ENCODE measurements at regions not wholly inside any gene's neighbourhood (a gene's known extent, or its start where the extent isn't known, plus 50 kb on each side); places are given as distances from the start of the nearest gene placed in this dataset.

DNA sequence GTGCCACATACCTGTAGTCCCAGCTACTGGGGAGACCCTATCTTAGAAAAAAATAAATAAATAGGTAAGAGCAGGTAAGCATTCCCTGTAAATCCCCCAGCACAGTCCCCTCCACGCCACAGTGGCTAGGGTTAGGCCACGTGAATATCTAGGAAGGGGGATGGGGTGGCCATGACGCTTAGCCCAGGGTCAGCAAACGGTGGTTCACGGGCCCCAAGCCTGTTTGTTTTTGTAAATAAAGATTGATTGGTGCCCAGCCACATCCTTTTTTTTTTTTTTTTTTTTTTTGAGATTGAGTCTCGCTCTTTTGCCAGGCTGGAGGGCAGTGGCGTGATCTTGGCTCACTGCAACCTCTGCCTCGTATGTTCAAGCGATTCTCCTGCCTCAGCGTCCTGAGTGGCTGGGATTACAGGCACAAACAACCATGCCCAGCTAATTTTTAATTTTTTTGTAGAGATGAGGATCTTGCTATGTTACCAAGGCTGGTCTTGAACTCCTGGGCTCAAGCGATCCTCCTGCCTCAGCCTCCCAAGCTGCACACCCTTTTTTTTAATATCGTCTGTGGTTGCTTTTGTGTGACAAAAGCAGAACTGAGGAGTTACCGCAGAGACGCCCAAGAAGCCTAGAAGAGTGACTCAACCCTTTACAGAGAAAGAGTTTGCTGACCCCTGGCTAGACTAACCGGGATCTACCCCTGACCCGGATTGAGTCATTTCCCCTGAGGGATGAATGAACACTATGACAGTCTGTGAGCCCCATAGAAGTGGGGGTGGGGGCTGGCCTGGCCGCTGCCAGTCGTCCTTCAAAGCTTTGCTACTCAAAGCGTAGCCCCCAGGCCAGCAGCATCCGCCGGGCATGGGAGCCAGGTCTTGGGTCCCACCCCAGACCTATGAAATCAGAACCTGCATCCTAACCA is 113.7 kb upstream of the NCOR2 start:
- Histone ChIP-seq H3K36me3 (replicated peaks in 1 of 2; ENCODE audit: control insufficient read depth in 1 of 2, insufficient read depth in 2 of 2, low read length in 2 of 2) (no peaks in the 10 kb centered on the region), H3K9me3 (replicated peaks in 1 of 2; ENCODE audit: control insufficient read depth in 1 of 2, insufficient read depth in 1 of 2, low read length in 2 of 2) (no peaks in the 10 kb centered on the region), H3K9ac (ENCODE audit: insufficient read depth, low read length, poor library complexity, severe bottlenecking) (peak overlapping the region; percentile 61), H3K4me1 (ENCODE audit: control insufficient read depth in 1 of 2, insufficient read depth in 2 of 2, low read length in 2 of 2) (peaks cover 73 to 80% of the 10 kb centered on the region in 2 donors), H2AFZ (ENCODE audit: insufficient read depth, low read depth, low read length, poor library complexity, severe bottlenecking) (no peak overlapping the region), H3K4me2 (replicated peaks; ENCODE audit: extremely low read depth, low read length, poor library complexity, severe bottlenecking) (peak overlapping the region; percentile 24), H4K20me1 (ENCODE audit: insufficient read depth, low read length) (no peaks in the 10 kb centered on the region), H3K79me2 (ENCODE audit: insufficient read depth, low read length) (no peaks in the 10 kb centered on the region), H3K27me3 (ENCODE audit: control insufficient read depth in 2 of 2, insufficient read depth in 2 of 2, low read length in 2 of 2) (no peaks in the 10 kb centered on the region), H3K4me3 (replicated peaks in 1 of 3; ENCODE audit: low read depth in 2 of 3, low read length in 3 of 3) (no peak overlapping the region), H3K27ac (ENCODE audit: low read depth in 1 of 2, low read length in 2 of 2) (peak overlapping the region; percentile 60 to 91)
- TF ChIP-seq, protein P1, sequence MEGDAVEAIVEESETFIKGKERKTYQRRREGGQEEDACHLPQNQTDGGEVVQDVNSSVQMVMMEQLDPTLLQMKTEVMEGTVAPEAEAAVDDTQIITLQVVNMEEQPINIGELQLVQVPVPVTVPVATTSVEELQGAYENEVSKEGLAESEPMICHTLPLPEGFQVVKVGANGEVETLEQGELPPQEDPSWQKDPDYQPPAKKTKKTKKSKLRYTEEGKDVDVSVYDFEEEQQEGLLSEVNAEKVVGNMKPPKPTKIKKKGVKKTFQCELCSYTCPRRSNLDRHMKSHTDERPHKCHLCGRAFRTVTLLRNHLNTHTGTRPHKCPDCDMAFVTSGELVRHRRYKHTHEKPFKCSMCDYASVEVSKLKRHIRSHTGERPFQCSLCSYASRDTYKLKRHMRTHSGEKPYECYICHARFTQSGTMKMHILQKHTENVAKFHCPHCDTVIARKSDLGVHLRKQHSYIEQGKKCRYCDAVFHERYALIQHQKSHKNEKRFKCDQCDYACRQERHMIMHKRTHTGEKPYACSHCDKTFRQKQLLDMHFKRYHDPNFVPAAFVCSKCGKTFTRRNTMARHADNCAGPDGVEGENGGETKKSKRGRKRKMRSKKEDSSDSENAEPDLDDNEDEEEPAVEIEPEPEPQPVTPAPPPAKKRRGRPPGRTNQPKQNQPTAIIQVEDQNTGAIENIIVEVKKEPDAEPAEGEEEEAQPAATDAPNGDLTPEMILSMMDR (IDR thresholded peaks at IDR 0.05) = peak; percentile 40
- WGBS (ENCODE audit: insufficient coverage) = 18% methylated on average over 8 of the region's 21 CpGs
- Mint-ChIP-seq H3K27me3 (ENCODE audit: low read depth in 3 of 3) (peaks cover 0 to 9% (median 3%) of the 10 kb centered on the region in 3 donors), H3K36me3 (peaks cover 5 to 12% of the 10 kb centered on the region in 2 donors), H3K4me3 (peak overlapping the region; percentile 60 to 68), H3K27ac (peak overlapping the region; percentile 91 to 98 (median 96)), H3K9me3 (peaks cover 0 to 5% (median 2%) of the 10 kb centered on the region in 7 donors), H3K4me1 (peaks cover 77% of the 10 kb centered on the region)
- DNase-seq = peak; percentile 97 to 99 (median 99)
- intact Hi-C loops (cut with micrococcal nuclease) = loop anchor here (2.0 to 10.0 kb wide), 7 partner anchors 32 to 286 kb away; partner anchors contain the start of gene NCOR2 (in 1 of the 2)

DNA sequence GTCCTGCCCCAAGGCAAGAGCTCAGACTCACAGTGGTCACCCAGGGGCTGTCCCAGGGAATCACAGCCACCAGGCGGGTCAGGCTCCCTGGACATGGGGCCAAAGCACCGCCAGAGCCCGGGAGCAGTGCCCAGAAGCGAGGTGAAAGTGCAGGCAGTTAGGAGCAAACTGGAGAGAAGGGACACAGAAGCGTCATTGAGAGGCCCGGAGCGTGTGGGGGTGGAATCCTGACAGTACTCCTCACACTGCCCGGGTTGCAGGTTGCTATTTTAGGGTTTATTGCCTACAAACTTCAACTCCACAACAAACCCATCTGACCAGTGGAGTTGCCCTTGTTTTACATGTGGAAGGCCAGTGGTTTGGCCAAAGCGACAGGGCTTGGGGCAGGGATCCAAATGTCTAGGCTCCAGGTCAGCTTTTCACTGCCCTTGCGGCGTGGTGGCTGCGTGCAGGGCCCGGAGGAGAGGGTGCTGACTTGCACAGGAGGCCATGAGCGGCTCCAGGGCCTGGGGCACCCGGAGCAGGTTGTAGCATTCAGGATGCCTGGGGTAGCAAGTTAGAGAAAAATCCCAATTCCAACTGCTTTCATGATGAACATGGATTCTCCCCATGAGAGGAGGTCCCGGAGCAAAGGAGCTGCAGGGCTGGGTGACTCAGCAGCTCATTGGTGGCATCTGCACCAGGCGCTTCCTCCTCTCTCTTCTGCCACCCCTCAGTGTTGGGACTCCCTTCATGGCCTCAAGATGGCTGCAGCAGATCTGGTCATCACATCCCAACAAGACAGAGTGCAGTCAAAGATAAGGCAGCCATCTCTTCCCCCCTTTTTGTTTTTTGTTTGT is 112.3 kb upstream of the NCOR2 start:
- intact Hi-C loops (cut with micrococcal nuclease) = loop anchor here (2.0 to 10.0 kb wide), 7 partner anchors 33 to 285 kb away; partner anchors contain the start of gene NCOR2 (in 1 of the 2)
- TF ChIP-seq, protein P1 (IDR thresholded peaks at IDR 0.05) = no peak
- H3K4me2 ChIP-seq (replicated peaks; ENCODE audit: extremely low read depth, low read length, poor library complexity, severe bottlenecking) = no peak overlapping the region
- no peak overlapping the region for H3K27ac ChIP-seq (ENCODE audit: low read depth in 1 of 2, low read length in 2 of 2)
- Mint-ChIP-seq H3K4me1 (peaks cover 75% of the 10 kb centered on the region), H3K27me3 (ENCODE audit: low read depth in 3 of 3) (peaks cover 0 to 9% (median 3%) of the 10 kb centered on the region in 3 donors), H3K9me3 (peaks cover 0 to 5% (median 2%) of the 10 kb centered on the region in 7 donors), H3K27ac (peak overlapping the region in 6 of 7 donors; percentile 25 to 96 (median 64)), H3K4me3 (no peak overlapping the region), H3K36me3 (peaks cover 5 to 8% of the 10 kb centered on the region in 2 donors)
- no peak overlapping the region for H3K4me3 ChIP-seq (replicated peaks in 1 of 3; ENCODE audit: low read depth in 2 of 3, low read length in 3 of 3)
- no peaks in the 10 kb centered on the region for H3K27me3 ChIP-seq (ENCODE audit: control insufficient read depth in 2 of 2, insufficient read depth in 2 of 2, low read length in 2 of 2)
- H3K9me3 ChIP-seq (replicated peaks in 1 of 2; ENCODE audit: control insufficient read depth in 1 of 2, insufficient read depth in 1 of 2, low read length in 2 of 2) = no peaks in the 10 kb centered on the region
- H2AFZ ChIP-seq (ENCODE audit: insufficient read depth, low read depth, low read length, poor library complexity, severe bottlenecking) = no peak overlapping the region
- H3K79me2 ChIP-seq (ENCODE audit: insufficient read depth, low read length) = no peaks in the 10 kb centered on the region
- DNase-seq = peak in 2 of 3 donors; percentile 50 to 74
- H4K20me1 ChIP-seq (ENCODE audit: insufficient read depth, low read length) = no peaks in the 10 kb centered on the region
- whole genome bisulfite sequencing (ENCODE audit: insufficient coverage) = 77% methylated on average over 9 of the region's 17 CpGs
- no peak overlapping the region for H3K9ac ChIP-seq (ENCODE audit: insufficient read depth, low read length, poor library complexity, severe bottlenecking)
- peaks cover 73 to 75% of the 10 kb centered on the region in 2 donors for H3K4me1 ChIP-seq (ENCODE audit: control insufficient read depth in 1 of 2, insufficient read depth in 2 of 2, low read length in 2 of 2)
- no peaks in the 10 kb centered on the region for H3K36me3 ChIP-seq (replicated peaks in 1 of 2; ENCODE audit: control insufficient read depth in 1 of 2, insufficient read depth in 2 of 2, low read length in 2 of 2)

Measured in CD14-positive monocyte (primary cell).